Stromal cell of bone marrow (primary cell): ENCODE measurements at regions not wholly inside any gene's neighbourhood (a gene's known extent, or its start where the extent isn't known, plus 50 kb on each side); places are given as distances from the start of the nearest gene placed in this dataset.
A peak's percentile ranks its signal among the peaks of the same experiment; 100 is the strongest.

Experiments used
- DNase-seq: peaks from one replicate; pipeline ENCODE4 v3.0.0-alpha.2; 2012; ENCODE audit warnings: low read depth

GRCh38 chr5:173806270-173807035 lies 81.7 kb upstream of the CPEB4 start:
- DNase-seq = no peak

DNA sequence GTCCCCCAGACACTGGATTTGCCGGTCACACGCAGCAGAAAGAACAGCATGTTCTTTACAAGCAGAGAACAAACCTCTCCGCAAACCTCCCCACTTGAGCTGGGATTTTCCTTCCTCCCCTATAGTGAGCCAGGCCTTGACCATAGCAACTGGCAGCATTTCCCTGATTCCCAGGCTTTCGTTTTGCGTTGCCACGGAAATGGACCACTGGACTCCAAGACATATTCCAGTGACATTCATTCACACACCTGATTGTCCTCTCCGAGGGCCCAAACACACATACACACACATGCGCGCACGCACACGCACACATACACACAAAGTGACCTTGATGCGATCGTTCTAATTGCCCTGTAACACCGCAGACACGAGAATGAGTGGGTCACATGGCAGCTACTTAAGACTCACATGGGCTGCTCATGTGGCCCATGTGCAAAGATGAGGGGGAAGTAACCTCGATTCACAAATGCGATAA lies 80.9 kb upstream of the CPEB4 start:
- no peak for DNase-seq

DNA sequence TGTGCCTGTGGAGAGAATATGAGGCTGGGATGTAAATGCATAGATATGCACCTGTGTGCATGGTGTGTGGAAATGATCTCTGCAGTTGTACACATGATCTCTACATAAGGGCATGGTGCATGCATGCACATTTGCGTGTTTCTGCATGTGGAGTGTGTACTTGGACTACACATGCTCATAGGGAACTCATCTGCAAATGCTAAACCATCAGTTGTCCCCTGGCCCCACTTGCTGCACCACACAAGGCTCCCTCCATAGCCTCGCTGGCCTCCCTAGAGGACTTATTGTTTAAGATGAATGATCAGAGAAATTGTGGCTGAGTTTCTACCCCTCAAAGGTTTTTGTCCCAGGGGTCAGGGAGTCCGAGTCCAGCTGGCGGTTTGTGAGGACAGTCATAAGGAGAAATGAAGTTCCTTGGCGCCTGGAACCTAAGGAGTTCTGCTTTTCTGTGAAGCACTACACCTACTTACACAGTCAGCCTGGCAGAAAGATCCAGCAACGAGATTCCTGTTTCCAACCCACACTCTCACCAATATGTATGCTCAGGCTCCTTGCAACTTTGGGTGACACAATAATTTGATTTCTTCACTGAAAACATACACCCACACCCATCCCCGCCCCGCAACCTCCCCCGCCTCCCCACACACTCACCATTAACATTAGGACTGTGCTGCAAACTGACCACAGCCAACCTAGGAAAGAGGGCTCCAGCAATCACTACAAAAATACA lies 79.9 kb upstream of the CPEB4 start:
- DNase-seq = no peak

GRCh38 chr5:173809014-173809413 lies 79.1 kb upstream of the CPEB4 start:
- DNase-seq = no peak

- DNase-seq = no peak
Observed at GRCh38 chr5:173812811-173813550, 75.2 kb upstream of the CPEB4 start.

GRCh38 chr5:173814053-173814452 lies 74.1 kb upstream of the CPEB4 start:
- DNase-seq = no peak

GRCh38 chr5:173815571-173815970 lies 72.6 kb upstream of the CPEB4 start:
- DNase-seq = no peak

DNA sequence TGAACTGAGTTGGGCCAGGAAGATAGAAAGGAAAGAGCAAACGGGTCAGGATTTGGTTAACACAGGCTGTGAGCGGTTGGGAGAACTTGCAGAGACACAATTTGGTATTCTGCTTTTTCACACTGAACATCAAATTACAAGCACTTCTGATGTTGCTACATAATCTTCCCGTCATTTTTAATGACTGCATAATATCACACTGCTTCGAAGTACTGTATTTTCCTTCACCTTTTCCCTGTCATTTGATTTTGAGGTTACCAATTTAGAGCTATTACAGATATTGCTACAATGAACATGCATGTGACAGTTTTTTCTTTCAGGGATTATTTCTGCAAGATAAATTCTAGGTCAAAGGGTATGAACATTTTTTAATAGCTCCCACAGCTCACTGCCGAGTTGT lies 71.4 kb upstream of the CPEB4 start:
- DNase-seq = no peak

DNA sequence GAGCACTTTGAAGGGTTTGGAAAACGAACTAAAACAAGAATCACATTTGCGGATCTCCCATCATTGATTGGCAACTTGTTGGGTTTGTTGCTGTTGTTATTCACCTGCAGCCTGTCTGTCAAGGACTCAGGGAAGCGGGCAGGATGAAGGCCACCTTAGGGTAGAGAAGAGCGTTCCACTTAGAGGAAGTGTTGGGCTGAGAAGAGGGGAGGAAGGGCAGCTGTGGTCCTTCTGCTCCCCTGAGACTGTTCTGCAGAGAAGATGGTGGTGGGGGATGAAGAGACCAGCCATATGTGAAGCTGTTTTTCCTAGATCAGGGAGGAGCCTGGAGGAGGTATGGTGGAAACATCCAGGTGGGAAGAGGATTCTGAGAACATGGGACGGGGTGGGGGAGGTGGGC lies 70.6 kb upstream of the CPEB4 start:
- DNase-seq = no peak

GRCh38 chr5:173819521-173819920 lies 68.6 kb upstream of the CPEB4 start:
- DNase-seq = no peak

DNA sequence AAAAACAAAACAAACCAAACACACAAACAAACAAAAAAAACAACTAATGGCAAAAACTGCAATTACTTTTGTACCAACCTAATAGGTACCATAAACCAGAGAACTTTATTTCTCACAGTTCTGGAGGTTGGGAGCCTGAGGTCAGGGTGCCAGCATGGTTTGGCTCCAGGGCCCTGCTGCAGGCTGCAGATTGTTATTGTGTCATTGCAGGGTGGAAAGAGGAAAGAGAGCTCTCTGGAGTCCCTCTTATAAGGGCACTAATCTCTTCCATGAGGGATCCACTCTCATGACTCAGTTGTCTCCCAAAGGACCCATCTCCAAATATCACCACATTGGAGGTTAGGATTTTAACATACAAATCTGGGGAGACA lies 64.9 kb upstream of the CPEB4 start:
- no peak for DNase-seq

GRCh38 chr5:173823721-173824567 lies 64.2 kb upstream of the CPEB4 start:
- DNase-seq = peak; percentile 60

DNA sequence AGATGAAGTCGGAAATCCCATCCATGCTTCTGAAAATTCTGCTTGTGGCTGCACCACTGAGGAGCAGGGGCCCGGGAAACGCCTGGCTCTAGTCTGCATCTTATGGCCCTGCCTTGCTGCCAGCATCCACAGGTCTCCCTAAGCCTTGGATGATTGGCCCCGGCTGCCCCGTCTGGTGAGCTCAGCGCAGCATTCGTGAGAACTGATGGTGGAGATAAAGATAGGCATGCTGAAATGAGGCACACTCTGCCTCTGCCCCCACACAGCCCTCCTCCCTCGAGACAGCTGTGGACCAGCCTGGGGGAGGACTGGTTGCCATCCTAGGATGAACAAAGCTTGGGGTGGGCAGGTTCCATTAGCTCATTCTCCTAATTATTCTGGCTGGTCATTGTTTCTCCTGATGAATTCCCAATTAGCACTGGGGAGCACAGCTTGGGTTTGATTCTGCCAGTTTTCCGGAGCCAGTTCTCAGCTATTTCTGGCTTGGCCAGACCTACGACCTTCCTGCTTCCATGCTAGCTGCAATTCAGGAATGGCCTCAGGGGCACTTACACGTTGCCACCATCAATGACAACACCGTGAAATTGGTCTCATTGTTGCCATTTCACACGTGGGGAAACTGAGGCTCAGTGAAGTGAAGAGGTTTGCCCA lies 62.8 kb upstream of the CPEB4 start:
- no peak for DNase-seq

DNA sequence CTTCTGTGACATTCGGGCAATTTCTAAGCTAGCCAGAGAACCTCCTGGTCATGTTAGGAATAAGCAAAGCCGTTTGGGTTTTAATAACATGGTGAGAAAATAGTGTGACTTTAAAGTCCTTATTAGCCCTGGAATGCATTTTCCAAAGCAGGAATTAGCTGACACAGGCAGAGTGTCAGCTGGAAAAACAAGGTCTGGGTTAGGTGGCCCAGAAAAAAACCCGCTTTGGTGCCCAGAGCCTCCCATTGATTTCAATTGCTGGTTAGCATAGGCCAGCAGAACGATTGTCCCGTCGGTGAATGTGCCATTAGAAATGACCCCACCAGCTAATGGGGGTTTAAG lies 62.1 kb upstream of the CPEB4 start:
- DNase-seq = no peak

DNA sequence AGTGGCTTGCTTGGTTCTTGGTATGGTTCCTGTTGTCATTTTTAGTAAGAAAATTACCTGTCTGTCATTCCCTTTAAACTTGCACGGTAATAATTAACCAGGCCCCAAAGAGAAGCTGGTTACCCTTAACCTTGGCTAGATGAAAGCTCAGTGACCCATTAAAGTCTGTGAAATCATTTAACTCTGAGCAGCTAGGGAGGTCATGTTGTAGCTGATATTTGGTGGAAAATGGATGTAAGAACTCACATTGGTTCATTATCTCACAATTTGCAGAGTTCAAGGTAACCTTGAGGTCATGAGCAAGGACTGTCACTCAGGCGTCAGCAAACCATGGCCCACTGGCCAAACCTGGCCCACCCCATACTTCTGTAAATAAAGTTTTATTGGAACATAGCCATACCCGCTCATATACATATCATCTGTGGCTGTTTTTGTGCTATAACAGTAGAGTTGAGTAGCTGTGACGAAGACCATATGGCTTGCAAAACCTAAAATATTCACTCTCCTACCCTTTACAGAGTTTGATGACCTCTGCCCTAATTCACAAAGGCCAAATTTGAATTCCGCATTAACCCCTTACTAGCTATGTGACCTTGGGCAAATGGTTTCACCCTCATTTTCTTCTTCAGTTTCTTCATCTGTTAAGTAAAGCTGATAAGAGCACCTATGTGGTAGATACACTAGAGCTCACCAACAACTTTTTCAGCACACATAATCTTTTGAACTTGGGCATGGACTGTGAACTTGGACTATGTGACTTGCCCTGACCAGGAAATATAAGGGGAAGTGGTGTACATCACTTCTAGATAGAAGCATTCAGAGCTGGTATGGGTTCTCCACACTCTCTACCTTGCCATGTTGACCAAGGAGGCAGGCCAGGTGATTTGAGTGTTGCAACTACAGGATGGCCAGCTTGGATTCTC lies 61.5 kb upstream of the CPEB4 start:
- no peak for DNase-seq

- no peak for DNase-seq
Observed at GRCh38 chr5:173828952-173829351, 59.2 kb upstream of the CPEB4 start.

DNA sequence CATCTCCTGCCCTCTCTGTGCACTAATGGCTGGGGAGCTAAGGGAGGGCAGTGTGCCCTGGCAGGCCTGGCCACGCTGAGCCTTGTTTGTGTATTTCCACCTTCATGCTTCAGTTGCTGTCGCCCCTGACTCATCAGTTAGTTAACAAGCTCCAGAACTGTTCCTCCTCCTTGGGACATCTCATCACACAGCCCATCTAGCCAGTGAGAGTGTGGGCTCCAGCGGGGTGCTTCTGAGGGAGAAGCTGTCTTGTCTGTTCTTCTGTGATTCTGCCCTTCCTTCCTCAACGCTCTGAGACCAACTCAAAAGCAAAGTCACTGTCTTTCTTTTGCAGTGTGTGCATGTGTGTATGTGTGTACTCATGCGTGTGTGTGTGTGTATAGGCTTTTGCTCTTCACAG lies 58.3 kb upstream of the CPEB4 start:
- no peak for DNase-seq

DNA sequence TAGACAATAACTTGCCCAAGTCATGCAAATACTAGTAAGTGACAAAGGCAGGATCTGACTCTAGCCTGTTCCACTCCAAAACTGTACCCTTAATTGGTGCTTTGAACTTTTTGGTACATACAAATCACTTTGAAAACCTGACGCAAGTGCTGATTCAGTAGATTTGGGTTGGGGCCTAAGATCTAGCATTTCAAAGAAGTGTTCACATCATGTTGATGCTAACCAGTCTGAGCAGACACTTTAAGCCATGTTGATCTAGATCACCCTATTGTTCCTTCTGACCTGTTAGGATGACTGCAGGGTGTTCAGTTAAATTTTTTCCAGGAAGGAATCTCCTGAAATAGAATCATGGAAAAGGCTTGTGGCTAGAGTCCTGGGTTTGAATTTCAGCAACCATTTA lies 57.7 kb upstream of the CPEB4 start:
- DNase-seq = no peak

GRCh38 chr5:173831196-173831914 lies 56.8 kb upstream of the CPEB4 start:
- no peak for DNase-seq

DNA sequence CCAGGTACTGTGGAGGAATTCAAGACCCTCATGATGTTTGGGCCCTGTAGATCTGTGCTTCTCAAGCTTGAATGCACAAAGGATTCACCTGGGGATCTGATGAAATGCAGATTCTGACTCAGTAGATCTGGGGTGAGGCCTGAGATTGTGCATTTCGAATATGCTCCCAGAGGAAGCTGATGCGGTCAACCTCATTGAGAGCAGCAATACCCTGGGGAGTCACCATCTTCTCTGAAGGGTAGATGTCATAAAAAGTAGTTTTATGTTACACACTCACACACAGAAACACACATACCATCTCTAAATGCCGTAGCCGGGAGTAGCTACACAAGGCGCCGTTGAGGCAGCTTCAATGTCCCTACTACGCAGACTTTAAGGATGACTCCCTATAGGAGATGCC lies 55.8 kb upstream of the CPEB4 start:
- DNase-seq = no peak
